HG03457 (cell line): ENCODE measurements at regions not wholly inside any gene's neighbourhood (a gene's known extent, or its start where the extent isn't known, plus 50 kb on each side); places are given as distances from the start of the nearest gene placed in this dataset.

Source experiments
- ATAC-seq: cut with Tn5 transposase; IDR thresholded peaks from one replicate; pipeline ENCODE4 v1.9.1; 2021; ENCODE audit warnings: moderate number of reproducible peaks; ENCODE audit not compliant: unreplicated experiment

DNA sequence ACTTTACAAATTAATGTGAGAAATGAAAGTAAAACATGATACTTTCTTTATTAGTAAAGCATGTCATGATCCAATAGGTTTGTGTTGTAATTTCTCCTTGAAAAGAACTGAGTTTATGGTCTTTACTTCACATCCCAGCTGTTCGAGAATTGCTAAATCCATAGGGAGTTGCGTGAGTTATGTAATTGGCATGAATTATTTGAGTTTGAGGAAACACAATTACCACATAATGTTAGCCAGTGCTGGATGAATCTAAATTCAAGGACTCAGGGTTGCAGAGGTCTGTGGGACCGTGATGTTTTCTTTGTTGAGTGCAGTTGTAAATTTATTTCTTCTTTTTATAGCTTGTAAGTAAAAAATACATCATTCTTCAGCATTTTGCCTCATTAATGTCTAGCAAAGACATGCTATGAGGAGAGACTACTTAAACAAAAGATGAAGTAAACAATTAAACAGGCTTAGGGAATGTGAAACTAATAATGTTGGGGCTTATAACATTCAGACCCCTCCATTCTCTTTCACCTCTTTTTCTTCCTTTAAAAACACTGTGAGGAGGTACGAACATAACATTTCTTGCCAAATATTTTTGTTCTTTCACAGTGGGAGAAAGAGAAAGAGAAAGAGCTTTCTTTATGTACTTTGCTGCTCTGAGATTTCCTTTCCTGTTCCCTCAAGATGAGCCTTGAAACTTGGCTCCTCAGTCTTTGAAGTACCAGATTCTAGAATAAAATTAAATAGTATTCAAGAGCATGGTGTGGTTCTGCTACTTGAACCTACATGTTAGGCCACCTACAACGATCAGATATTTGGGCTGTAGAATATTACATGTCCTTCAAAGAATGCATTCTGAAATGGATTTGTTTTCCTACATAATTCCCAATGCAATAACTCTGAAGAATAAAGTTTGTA lies 159.6 kb upstream of the ANK2 start:
- ATAC-seq = no peak

DNA sequence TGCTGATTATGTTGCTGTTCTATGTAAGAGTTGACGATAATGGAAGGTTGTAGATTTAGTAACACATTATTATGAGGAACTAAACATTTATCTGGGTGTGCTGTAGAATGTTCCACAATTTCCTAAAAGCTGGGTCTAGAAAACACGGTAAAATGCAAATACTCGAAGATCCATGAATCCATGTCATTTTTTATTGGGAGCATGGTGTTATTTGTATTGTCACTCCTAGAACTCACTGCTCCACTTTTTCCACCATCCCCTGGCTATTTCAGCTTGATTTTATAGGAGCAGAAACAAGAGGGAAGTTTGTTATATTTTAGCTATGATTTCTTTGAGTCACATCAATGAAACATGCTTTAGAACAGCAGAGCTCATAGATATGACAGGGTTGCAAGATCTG lies 155.0 kb upstream of the ANK2 start:
- ATAC-seq = no peak

DNA sequence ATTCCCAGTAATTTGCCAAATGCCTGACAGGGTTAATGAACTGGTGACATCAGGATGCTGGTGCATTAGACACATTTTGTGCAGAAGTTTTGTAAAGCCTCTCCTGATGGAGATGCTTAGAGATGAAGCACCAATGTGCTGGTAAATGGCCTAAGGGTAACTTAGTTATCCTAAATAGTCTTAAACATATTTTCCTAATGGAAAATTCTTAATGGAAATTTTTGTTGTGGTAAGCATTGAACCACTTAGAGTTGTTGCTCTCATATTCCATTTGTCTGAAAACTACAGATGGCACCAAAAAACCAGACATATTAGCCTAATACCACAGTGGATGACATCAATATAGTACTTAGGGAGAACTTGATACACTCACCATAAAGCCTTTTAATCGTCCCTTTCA lies 154.5 kb upstream of the ANK2 start:
- ATAC-seq = no peak

DNA sequence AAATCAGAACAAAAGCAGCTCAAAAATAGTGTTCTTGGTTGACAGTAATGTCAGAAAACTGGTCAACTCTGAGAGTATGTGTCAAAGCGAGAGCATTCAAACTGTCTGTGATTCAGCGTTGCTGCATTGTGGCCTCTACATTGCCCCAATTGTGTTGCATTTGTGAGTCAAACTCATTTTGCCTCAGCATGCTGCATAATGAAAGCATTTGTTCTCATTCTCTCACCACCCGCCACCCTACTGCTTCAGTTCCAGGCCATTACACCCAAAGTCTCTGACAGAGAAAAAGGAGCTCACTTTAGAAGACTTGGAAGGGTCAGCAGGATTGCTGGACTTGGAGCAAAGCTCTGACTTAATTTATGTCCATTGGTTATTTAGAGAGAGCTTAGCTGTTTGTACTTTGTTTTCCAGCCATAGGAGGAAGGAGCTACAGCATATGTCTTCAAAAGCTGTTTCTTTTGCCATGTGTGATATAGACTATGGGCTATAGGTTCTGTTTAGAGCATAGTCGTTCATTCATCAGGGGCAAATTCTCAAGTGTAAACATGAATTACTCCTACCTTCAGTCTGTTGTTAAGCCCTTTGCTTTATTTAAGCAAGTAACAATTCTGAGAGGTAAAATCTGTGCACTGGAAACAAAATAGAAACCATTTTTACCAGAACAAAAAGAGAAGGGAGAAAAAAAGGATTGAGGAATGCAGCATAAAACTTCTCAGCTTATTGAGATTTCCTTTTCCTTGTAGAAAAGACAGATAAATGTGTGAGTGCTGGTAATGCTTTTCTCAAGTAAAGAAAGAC lies 153.4 kb upstream of the ANK2 start:
- ATAC-seq = no peak

- ATAC-seq = no peak
Measured at GRCh38 chr4:112896609-112897190, 152.8 kb upstream of the ANK2 start.

- ATAC-seq = no peak
Measured at GRCh38 chr4:112897543-112897942, 151.9 kb upstream of the ANK2 start.

DNA sequence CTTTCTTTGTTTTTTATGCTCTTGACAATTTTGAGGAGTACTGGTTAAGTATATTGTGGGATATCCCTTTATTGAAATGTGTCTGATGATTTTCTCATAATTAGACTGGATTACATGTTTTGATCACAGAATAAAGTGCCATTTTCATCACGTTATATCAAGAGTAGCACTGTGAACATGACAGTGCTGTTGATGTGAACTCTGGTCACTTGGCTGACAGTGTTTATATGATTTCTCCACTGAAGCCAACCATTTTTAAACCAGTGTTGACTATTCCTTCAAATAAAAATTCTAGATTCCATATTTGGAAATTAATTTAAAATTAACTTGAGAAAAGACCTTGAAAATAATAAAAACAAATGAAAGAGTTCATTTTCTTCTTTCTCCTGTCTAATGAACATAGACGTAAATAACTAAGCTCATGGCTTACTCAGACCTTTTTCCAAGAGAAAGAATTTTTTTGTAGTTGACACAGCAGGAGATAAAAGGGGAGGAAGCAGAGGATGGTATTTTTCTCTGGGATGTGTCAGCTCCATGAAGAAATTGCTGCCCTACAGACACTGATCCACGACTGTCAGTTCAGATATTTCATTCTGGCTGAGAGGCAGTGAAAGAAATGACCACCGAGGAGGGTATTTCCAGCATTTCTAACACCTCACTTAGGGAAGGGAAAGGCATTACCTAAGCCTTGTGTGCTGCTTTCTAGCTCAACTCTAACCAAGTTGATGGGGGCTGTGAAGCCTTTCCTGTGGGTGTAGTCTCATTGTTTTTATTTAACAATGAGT lies 150.9 kb upstream of the ANK2 start:
- ATAC-seq = no peak

GRCh38 chr4:112900416-112900815 lies 149.0 kb upstream of the ANK2 start:
- ATAC-seq = no peak

DNA sequence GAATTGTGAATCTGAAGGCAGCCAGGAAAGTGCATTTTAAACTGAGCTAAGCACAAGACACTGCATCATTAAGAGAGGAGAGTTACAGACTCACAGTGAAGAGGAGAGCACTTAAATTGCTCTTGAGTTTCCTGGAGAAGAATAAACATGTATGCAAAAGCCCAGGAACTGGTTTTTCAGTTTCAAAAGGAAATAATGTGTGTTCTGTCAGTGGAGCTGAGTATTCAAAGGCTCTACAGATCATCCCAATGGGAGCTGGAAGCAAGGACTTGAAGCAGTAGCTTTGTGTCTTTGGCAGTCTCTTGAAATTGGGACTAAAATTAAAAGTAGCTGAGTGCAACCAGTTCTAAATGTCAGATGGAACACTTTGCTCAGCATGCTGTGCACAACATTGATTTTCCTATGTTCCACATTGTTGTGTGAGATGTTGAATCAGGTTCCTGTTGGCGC lies 147.5 kb upstream of the ANK2 start:
- ATAC-seq = no peak

DNA sequence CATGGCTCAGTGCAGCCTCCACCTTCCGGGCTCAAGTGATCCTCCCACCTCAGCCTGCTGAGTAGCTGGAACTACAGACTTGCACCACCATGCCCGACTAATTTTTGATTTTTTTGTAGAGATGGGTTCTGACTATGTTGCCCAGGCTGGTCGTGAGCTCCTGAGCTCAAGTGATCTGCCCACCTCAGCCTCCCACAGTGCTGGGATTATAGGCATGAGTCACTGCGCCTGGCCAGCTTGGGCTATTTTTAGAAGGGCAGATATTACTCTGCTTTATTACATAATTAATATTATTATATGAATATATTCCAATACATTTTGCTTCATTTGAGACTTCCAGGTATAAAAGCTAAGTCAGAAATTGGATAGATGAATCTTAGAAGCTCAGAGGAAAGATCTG lies 143.7 kb upstream of the ANK2 start:
- no peak for ATAC-seq

- ATAC-seq = no peak
Measured at GRCh38 chr4:112908511-112908910, 140.9 kb upstream of the ANK2 start.

- ATAC-seq = no peak
Measured at GRCh38 chr4:112910109-112910736, 139.2 kb upstream of the ANK2 start.

- ATAC-seq = no peak
Measured at GRCh38 chr4:112916868-112917267, 132.6 kb upstream of the ANK2 start.

DNA sequence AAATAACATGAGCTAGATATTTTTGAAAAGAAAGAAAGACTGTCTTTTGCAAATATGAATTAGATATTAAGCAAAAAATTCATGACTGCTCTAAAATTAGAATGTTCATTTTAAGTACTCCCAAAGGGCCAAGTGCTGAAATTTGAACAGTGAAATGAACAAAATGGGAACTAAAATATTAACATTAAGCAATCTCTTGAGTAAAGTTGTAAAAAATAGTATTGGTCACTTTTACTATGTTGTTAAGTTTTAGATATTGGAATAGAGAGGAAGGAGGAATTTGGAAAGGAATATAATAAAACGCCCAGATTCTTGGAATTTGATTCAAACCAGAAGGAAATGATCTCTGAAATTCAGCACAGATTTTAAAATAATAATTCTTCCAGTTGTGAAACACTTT lies 125.9 kb upstream of the ANK2 start:
- ATAC-seq = no peak

DNA sequence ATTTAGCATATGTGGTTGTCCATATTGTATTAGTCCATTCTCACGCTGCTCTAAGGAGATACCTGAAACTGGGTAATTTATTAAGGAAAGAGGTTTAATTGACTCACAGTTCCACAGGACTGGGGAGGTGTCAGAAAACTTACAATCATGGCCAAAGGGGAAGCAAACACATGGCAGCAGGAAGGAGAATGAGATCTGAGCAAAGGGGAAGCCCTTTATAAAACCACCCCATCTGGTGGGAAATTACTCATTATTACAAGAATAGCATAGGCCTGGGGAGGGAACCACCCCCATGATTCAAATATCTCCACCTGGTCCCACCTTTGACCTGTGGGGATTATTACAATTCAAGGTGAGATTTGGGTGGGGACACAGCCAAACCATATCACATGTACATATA lies 122.6 kb upstream of the ANK2 start:
- ATAC-seq = no peak

DNA sequence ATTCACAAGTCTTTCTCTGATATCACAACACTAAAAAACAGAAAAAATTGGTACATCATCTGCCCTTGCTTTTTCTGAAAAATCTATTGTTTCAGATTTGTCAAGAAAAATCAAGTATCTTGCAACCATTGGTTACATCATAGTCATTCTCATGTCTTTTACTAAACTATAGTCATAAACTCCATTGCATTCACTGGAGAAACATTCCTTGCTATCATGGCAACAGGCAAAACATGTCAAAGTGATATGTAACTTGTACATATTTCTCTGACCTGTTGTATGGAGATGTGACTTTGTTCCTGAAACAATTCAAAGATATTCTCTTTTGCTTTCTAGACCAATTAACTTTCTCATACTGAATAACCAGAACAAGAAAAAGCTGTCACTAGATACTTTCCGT lies 121.9 kb upstream of the ANK2 start:
- ATAC-seq = no peak

- ATAC-seq = no peak
Measured at GRCh38 chr4:112931001-112931400, 118.5 kb upstream of the ANK2 start.

GRCh38 chr4:112933790-112934189 lies 115.7 kb upstream of the ANK2 start:
- ATAC-seq = no peak

DNA sequence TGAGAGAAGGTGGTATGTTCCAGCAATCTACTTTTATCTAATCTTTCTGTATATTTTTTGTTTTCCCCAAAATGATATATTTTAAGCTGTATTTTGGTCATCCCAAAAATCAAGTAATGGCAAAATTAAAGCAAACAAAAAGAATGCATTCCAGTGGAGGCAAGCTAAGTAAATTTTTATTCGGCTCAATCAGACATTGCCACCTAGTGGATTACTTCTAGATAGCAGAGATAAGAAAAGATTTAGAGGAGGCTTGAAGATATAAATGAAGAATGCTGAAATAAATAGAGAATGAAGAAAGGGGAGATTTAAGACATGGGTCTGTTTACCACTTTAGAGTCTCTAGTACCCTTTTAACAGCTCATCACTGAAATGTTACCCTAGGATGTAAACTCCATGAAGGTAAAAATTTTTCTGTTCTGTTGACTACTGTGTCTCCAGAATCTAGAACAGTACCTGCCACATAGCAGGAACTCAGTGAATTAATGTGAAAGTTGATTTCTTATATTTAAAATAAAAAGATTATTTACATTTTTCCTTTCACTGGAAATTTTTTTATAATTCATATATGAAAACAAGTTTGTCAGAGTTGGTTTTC lies 110.9 kb upstream of the ANK2 start:
- no peak for ATAC-seq

DNA sequence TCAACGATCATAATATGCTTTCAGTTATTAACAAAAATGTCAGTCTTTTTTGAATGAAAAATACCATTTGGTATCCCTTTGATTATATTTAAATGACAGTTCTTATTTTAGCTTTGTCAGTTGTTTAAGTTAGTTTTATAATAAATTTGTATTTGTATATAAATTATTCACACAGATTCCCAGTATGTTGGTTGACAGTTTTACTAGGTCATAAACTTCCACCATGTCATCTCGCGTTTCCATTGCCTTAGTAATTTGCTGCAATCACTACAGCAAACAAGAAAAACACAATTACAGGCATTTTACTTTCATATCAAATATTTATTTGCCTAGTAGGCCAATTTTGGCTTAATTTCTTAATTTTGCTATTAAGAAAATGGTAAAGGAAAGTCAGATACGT lies 109.6 kb upstream of the ANK2 start:
- no peak for ATAC-seq
